Neuronal stem cell (in vitro differentiated cells): ENCODE measurements at regions not wholly inside any gene's neighbourhood (a gene's known extent, or its start where the extent isn't known, plus 50 kb on each side); places are given as distances from the start of the nearest gene placed in this dataset.
"Not testable (repeated sequence)": the region's sequence is repeated elsewhere in the genome, so short reads cannot be mapped to it uniquely, and the experiment has no call there.

Experiments
- DNase-seq: peaks from one replicate; pipeline ENCODE4 v3.0.0-alpha.2; 2013; ENCODE audit warnings: low spot score
- H2AFZ ChIP-seq: one replicate; pipeline ENCODE4 v1.6.1; 2013; ENCODE audit warnings: mild to moderate bottlenecking, low read length, inconsistent platforms
- H2AK5ac ChIP-seq: 2 replicates; pipeline ENCODE4 v1.6.1; 2013; ENCODE audit warnings: low read depth, mild to moderate bottlenecking, inconsistent platforms, low read length, moderate library complexity, mixed read lengths
- H2BK120ac ChIP-seq: 2 replicates; pipeline ENCODE4 v1.6.1; 2013; ENCODE audit warnings: low read depth, mild to moderate bottlenecking, inconsistent platforms, low read length, moderate library complexity, mixed read lengths
- H2BK12ac ChIP-seq: one replicate; pipeline ENCODE4 v1.6.1; 2013; ENCODE audit warnings: low read length, inconsistent platforms
- H2BK15ac ChIP-seq: 2 replicates; pipeline ENCODE4 v1.6.1; 2013; ENCODE audit warnings: mild to moderate bottlenecking, low read length, inconsistent platforms, mixed read lengths
- H2BK5ac ChIP-seq: one replicate; pipeline ENCODE4 v1.6.1; 2013; ENCODE audit warnings: inconsistent platforms, mild to moderate bottlenecking, low read length, moderate library complexity
- H3K14ac ChIP-seq: one replicate; pipeline ENCODE4 v1.6.1; 2013; ENCODE audit warnings: low read length, inconsistent platforms
- H3K18ac ChIP-seq: 2 replicates; pipeline ENCODE4 v1.6.1; 2013; ENCODE audit warnings: low read length, inconsistent platforms
- H3K23ac ChIP-seq: 2 replicates; pipeline ENCODE4 v1.6.1; 2013; ENCODE audit warnings: low read depth, mild to moderate bottlenecking, mixed read lengths, low read length, inconsistent platforms; ENCODE audit not compliant: poor library complexity
- H3K27ac ChIP-seq: replicated peaks from 3 replicates; pipeline ENCODE4 v1.5.1; 2013; ENCODE audit warnings: low read length, inconsistent platforms
- H3K27me3 ChIP-seq, 3 experiments: 2 replicates each; pipeline ENCODE4 v1.6.1; 2013; ENCODE audit warnings: low read length in 3 of 3, mild to moderate bottlenecking in 2 of 3, inconsistent platforms in 1 of 3, low read depth in 1 of 3, mixed read lengths in 1 of 3, moderate library complexity in 1 of 3; ENCODE audit not compliant: control insufficient read depth in 3 of 3, insufficient read depth in 3 of 3
- H3K36me3 ChIP-seq, 2 donors: replicated peaks in 1 of 2; 2 replicates each; pipeline ENCODE4 v1.6.1; 2013; ENCODE audit warnings: low read length in 2 of 2; ENCODE audit not compliant: control insufficient read depth in 2 of 2, insufficient read depth in 2 of 2
- H3K4ac ChIP-seq: 2 replicates; pipeline ENCODE4 v1.6.1; 2013; ENCODE audit warnings: inconsistent platforms, mild to moderate bottlenecking, low read length, moderate library complexity
- H3K4me1 ChIP-seq, 2 donors: 1 replicate in 1 of 2; 2 replicates in 1 of 2; pipeline ENCODE4 v1.6.1; 2013; ENCODE audit warnings: low read length in 2 of 2, low read depth in 1 of 2; ENCODE audit not compliant: control insufficient read depth in 2 of 2, insufficient read depth in 1 of 2
- H3K4me2 ChIP-seq: one replicate; pipeline ENCODE4 v1.6.1; 2013; ENCODE audit warnings: mild to moderate bottlenecking, low read length, inconsistent platforms; ENCODE audit not compliant: insufficient read depth, poor library complexity, severe bottlenecking
- H3K4me3 ChIP-seq, 2 donors: 2 replicates each; pipeline ENCODE4 v1.5.1; 2013; ENCODE audit warnings: low read length in 2 of 2, mild to moderate bottlenecking in 2 of 2, inconsistent platforms in 1 of 2, moderate library complexity in 1 of 2
- H3K79me1 ChIP-seq: one replicate; pipeline ENCODE4 v1.6.1; 2013; ENCODE audit warnings: low read depth, mild to moderate bottlenecking, inconsistent platforms, low read length, moderate library complexity
- H3K9ac ChIP-seq: one replicate; pipeline ENCODE4 v1.6.1; 2013; ENCODE audit warnings: mild to moderate bottlenecking, low read depth, low read length, inconsistent platforms; ENCODE audit not compliant: poor library complexity
- H3K9me3 ChIP-seq, 2 donors: replicated peaks in 1 of 2; 2 replicates each; pipeline versions ENCODE3 to v1.6.1; 2013; ENCODE audit warnings: low read length in 2 of 2, mild to moderate bottlenecking in 2 of 2, inconsistent platforms in 1 of 2, low read depth in 1 of 2, mixed read lengths in 1 of 2, moderate library complexity in 1 of 2; ENCODE audit not compliant: control insufficient read depth in 2 of 2, insufficient read depth in 1 of 2
- H4K8ac ChIP-seq: one replicate; pipeline ENCODE4 v1.6.1; 2013; ENCODE audit warnings: low read depth, mild to moderate bottlenecking, inconsistent platforms, low read length, moderate library complexity
- H4K91ac ChIP-seq: one replicate; pipeline ENCODE4 v1.6.1; 2013; ENCODE audit warnings: low read length, low read depth, mild to moderate bottlenecking, inconsistent platforms; ENCODE audit not compliant: poor library complexity
- WGBS, 2 donors: extraction: QIAGEN DNeasy Blood & Tissue Kit; methylation state at CpG; one replicate each; pipeline ENCODE4 v1.1.7; 2013; ENCODE audit warnings: missing lambda C conversion rate in 2 of 2, mixed read lengths in 1 of 2; ENCODE audit not compliant: insufficient read length in 2 of 2, insufficient replicate concordance in 1 of 2; ENCODE audit errors: extremely low coverage in 2 of 2; 5-methylcytosine and 5-hydroxymethylcytosine counted together

DNA sequence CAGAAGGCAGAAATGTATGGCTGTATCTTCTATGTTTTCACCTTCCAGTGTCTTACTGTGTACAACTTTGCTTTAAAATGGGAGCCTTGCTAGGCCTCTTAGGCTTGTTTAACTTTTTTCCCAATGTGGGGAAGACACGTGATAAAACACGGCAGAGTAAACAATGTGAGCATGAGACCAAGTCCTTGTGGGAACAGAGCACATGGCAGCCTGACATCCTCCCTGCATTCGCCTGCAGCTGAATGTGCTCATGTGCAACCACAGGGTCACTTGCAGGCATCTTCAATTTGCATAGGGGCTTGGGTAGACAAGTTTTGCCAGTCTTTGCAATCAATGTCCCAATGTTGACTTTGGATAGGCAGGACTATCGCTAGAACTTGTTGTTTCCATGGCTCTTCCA is 91.8 kb downstream of the CCNG2 start:
- Histone ChIP-seq H3K36me3 (no peaks in the 10 kb centered on the region), H2BK15ac (no peak overlapping the region), H2BK120ac (no peak overlapping the region), H3K9ac (no peak overlapping the region), H4K91ac (no peak overlapping the region), H2BK12ac (no peak overlapping the region), H3K4me3 (no peak overlapping the region), H2AK5ac (no peak overlapping the region), H3K4ac (no peak overlapping the region), H3K18ac (no peak overlapping the region), H3K4me2 (no peak overlapping the region), H2BK5ac (no peak overlapping the region), H3K79me1 (no peaks in the 10 kb centered on the region), H3K9me3 (no peaks in the 10 kb centered on the region), H2AFZ (no peak overlapping the region), H3K4me1 (no peaks in the 10 kb centered on the region), H3K14ac (no peak overlapping the region), H3K23ac (no peak overlapping the region), H3K27me3 (no peaks in the 10 kb centered on the region), H3K27ac (no peak overlapping the region), H4K8ac (no peak overlapping the region)
- no CpG with 5 or more reads among the region's 4 CpGs for WGBS, 2 donors
- DNase-seq, result no peak

DNA sequence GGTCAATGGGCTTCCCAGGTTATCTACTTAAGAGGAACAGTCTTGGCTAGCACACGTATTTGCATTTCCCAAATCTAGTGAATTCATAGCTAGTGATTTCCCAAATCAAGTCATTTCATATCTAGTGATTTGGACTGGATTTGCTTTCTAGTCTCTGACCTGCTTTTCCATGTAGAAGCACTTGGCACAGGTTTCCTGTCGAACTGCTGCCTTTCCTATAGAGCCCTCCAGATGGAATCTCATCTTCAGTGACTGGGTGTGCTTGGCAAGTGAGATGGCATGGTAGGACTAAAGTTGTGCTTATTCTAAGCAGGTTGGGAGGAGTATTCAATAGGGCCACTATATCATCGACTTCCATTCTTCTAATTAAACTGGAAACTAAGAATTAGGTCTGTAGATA is 94.7 kb downstream of the CCNG2 start:
- no CpG with 5 or more reads among the region's 3 CpGs for WGBS, 2 donors
- H2BK12ac ChIP-seq, result no peak overlapping the region
- H3K9me3 ChIP-seq, result no peaks in the 10 kb centered on the region
- no peak overlapping the region for H3K18ac ChIP-seq
- H2BK15ac ChIP-seq, result no peak overlapping the region
- no peak overlapping the region for H2AK5ac ChIP-seq
- H3K23ac ChIP-seq, result no peak overlapping the region
- H3K14ac ChIP-seq, result no peak overlapping the region
- H3K9ac ChIP-seq, result no peak overlapping the region
- H2BK5ac ChIP-seq, result no peak overlapping the region
- no peak overlapping the region for H3K27ac ChIP-seq
- no peaks in the 10 kb centered on the region for H3K4me1 ChIP-seq
- no peak overlapping the region for H3K4ac ChIP-seq
- no peak overlapping the region for H4K91ac ChIP-seq
- H4K8ac ChIP-seq, result no peak overlapping the region
- H3K27me3 ChIP-seq, result no peaks in the 10 kb centered on the region
- H2BK120ac ChIP-seq, result no peak overlapping the region
- H3K79me1 ChIP-seq, result no peaks in the 10 kb centered on the region
- no peak overlapping the region for H2AFZ ChIP-seq
- no peak overlapping the region for H3K4me2 ChIP-seq
- DNase-seq, result no peak
- H3K4me3 ChIP-seq, result no peak overlapping the region
- H3K36me3 ChIP-seq, result no peaks in the 10 kb centered on the region

- Histone ChIP-seq H3K23ac (no peak overlapping the region), H3K14ac (no peak overlapping the region), H4K91ac (no peak overlapping the region), H3K27me3 (no peaks in the 10 kb centered on the region), H3K9ac (no peak overlapping the region), H2BK12ac (no peak overlapping the region), H3K4me3 (no peak overlapping the region), H3K9me3 (peaks cover 0 to 2% of the 10 kb centered on the region in 2 donors), H2BK5ac (no peak overlapping the region), H3K79me1 (no peaks in the 10 kb centered on the region), H2BK120ac (no peak overlapping the region), H3K4me1 (no peaks in the 10 kb centered on the region), H3K4ac (no peak overlapping the region), H4K8ac (no peak overlapping the region), H2BK15ac (no peak overlapping the region), H3K4me2 (no peak overlapping the region), H3K18ac (no peak overlapping the region), H2AK5ac (no peak overlapping the region), H3K36me3 (no peaks in the 10 kb centered on the region), H2AFZ (no peak overlapping the region), H3K27ac (no peak overlapping the region)
- WGBS, 2 donors, result no CpG with 5 or more reads among the region's 2 CpGs
- DNase-seq, result no peak
Observed at GRCh38 chr4:77263247-77263646, 106.2 kb downstream of the CCNG2 start.

GRCh38 chr4:77263976-77264375 is 107.0 kb downstream of the CCNG2 start:
- not testable (repeated sequence) for H3K9me3 ChIP-seq, H3K27me3 ChIP-seq
- WGBS, 2 donors, result no CpG with 5 or more reads among the region's 4 CpGs

More at GRCh38 chr4:77263976-77264375, 107.0 kb downstream of the CCNG2 start:
- not testable (repeated sequence) for H3K27ac ChIP-seq, H2AK5ac ChIP-seq, H4K8ac ChIP-seq, H3K4me3 ChIP-seq, H3K14ac ChIP-seq, H4K91ac ChIP-seq, H2BK15ac ChIP-seq, H2BK12ac ChIP-seq, H3K18ac ChIP-seq, H3K36me3 ChIP-seq, H3K9ac ChIP-seq, H2BK120ac ChIP-seq, H3K23ac ChIP-seq, H2BK5ac ChIP-seq, H2AFZ ChIP-seq, H3K4ac ChIP-seq, H3K4me2 ChIP-seq, H3K79me1 ChIP-seq, H3K4me1 ChIP-seq, DNase-seq
